ENCODE measurements at regions not wholly inside any gene's neighbourhood (a gene's known extent, or its start where the extent isn't known, plus 50 kb on each side); places are given as distances from the start of the nearest gene placed in this dataset.

DNA sequence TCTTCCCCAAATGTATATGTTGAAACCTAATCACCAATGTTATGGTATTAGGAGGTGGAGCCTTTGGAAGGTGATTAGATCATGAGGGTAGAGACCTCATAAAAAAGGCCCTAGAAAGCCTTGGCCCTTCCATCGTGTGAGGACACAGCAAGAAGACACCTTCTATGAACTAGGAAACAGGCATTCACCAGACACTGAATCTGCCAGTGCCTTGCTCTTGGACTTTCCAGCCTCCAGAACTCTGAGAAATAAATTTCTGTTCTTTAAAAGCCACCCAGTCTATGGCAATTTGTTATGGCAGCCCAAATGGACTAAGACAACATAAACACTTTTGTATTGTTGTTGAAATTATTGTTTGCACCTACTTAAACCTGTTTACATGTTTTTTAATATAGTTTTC, 221.8 kb upstream of the RPS6KA3 start:
- TF ChIP-seq, protein P1, sequence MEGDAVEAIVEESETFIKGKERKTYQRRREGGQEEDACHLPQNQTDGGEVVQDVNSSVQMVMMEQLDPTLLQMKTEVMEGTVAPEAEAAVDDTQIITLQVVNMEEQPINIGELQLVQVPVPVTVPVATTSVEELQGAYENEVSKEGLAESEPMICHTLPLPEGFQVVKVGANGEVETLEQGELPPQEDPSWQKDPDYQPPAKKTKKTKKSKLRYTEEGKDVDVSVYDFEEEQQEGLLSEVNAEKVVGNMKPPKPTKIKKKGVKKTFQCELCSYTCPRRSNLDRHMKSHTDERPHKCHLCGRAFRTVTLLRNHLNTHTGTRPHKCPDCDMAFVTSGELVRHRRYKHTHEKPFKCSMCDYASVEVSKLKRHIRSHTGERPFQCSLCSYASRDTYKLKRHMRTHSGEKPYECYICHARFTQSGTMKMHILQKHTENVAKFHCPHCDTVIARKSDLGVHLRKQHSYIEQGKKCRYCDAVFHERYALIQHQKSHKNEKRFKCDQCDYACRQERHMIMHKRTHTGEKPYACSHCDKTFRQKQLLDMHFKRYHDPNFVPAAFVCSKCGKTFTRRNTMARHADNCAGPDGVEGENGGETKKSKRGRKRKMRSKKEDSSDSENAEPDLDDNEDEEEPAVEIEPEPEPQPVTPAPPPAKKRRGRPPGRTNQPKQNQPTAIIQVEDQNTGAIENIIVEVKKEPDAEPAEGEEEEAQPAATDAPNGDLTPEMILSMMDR (conservative IDR thresholded peaks at IDR 0.05) = no peak
- no peak for TF ChIP-seq EZH2 (IDR thresholded peaks at IDR 0.05; ENCODE audit: low read depth)

Measured in PC-9 (cell line).